Small intestine (tissue), 7 donors: ENCODE measurements at regions not wholly inside any gene's neighbourhood (a gene's known extent, or its start where the extent isn't known, plus 50 kb on each side); places are given as distances from the start of the nearest gene placed in this dataset.

Experiments
- DNase-seq, 2 donors: peaks; one replicate each; pipeline versions ENCODE4 v3.0.0 to v3.0.0-alpha.2; 2013
- FAIRE-seq: peaks from 2 replicates; lab custom pipeline; 2012; peaks lifted over from hg19 to GRCh38; lab: Jason Lieb, UNC
- H3K27ac ChIP-seq, 3 donors: one replicate each; pipeline ENCODE4 v1.5.1; 2013; ENCODE audit warnings: low read length in 2 of 3, mild to moderate bottlenecking in 2 of 3, control low read depth in 1 of 3, inconsistent platforms in 1 of 3, low read depth in 1 of 3, moderate library complexity in 1 of 3
- H3K27me3 ChIP-seq, 3 donors: one replicate each; pipeline ENCODE4 v1.6.1; 2013; ENCODE audit warnings: low read length in 3 of 3, inconsistent platforms in 1 of 3; ENCODE audit not compliant: control insufficient read depth in 3 of 3, insufficient read depth in 3 of 3
- H3K36me3 ChIP-seq, 3 donors: one replicate each; pipeline ENCODE4 v1.6.1; 2013; ENCODE audit warnings: low read length in 3 of 3, inconsistent platforms in 1 of 3, low read depth in 1 of 3, mild to moderate bottlenecking in 1 of 3, moderate library complexity in 1 of 3; ENCODE audit not compliant: control insufficient read depth in 3 of 3, insufficient read depth in 2 of 3
- H3K4me1 ChIP-seq, 3 donors: one replicate each; pipeline ENCODE4 v1.6.1; 2013; ENCODE audit warnings: low read length in 2 of 3, inconsistent platforms in 1 of 3, low read depth in 1 of 3, mild to moderate bottlenecking in 1 of 3, moderate library complexity in 1 of 3; ENCODE audit not compliant: control insufficient read depth in 3 of 3, insufficient read depth in 2 of 3
- H3K4me3 ChIP-seq, 3 donors: one replicate each; pipeline ENCODE4 v1.5.1; 2013; ENCODE audit warnings: low read length in 3 of 3, control low read depth in 1 of 3, inconsistent platforms in 1 of 3, low read depth in 1 of 3, mild to moderate bottlenecking in 1 of 3, moderate library complexity in 1 of 3
- H3K9me3 ChIP-seq, 2 donors: one replicate each; pipeline ENCODE4 v1.6.1; 2013; ENCODE audit warnings: low read depth in 1 of 2, low read length in 1 of 2; ENCODE audit not compliant: control insufficient read depth in 2 of 2, insufficient read depth in 1 of 2
- WGBS, 3 donors: extraction: QIAGEN DNeasy Blood & Tissue Kit; methylation state at CpG; one replicate each; pipeline ENCODE4 v1.1.7; 2013; 5-methylcytosine and 5-hydroxymethylcytosine counted together
- donor health status: healthy with polysubstance abuse.
- donor health status: control.
- donor health status: control.
- donor health status: Bipolar disorder and iron deficiency.
- donor health status: healthy.

- Histone ChIP-seq H3K9me3 (no peaks in the 10 kb centered on the region), H3K27me3 (peaks cover 0 to 4% (median 0%) of the 10 kb centered on the region in 3 donors), H3K4me1 (no peaks in the 10 kb centered on the region), H3K27ac (no peak overlapping the region), H3K4me3 (no peak overlapping the region), H3K36me3 (no peaks in the 10 kb centered on the region)
- no peak for DNase-seq
- no peak for FAIRE-seq
- WGBS, 3 donors = 86 to 91% (median 87%) methylated on average over 6 of the region's 6 CpGs
These were observed 52.5 kb upstream of the APCDD1 start for GRCh38 chr18:10401930-10402329.

- Histone ChIP-seq H3K4me1 (no peaks in the 10 kb centered on the region), H3K27ac (no peak overlapping the region), H3K27me3 (peaks cover 0 to 4% (median 0%) of the 10 kb centered on the region in 3 donors), H3K36me3 (no peaks in the 10 kb centered on the region), H3K4me3 (no peak overlapping the region), H3K9me3 (no peaks in the 10 kb centered on the region)
- WGBS, 3 donors = 71 to 84% (median 76%) methylated on average over 8 of the region's 8 CpGs
- FAIRE-seq (no peak), DNase-seq (no peak)
These were observed 51.4 kb upstream of the APCDD1 start for GRCh38 chr18:10402871-10403559.

- Histone ChIP-seq H3K9me3 (no peaks in the 10 kb centered on the region), H3K36me3 (no peaks in the 10 kb centered on the region), H3K27ac (no peak overlapping the region), H3K4me1 (no peaks in the 10 kb centered on the region), H3K27me3 (peaks cover 0 to 4% (median 0%) of the 10 kb centered on the region in 3 donors), H3K4me3 (no peak overlapping the region)
- DNase-seq (no peak), FAIRE-seq (no peak)
- WGBS, 3 donors = 71 to 73% (median 73%) methylated on average over 11 of the region's 11 CpGs
These were observed 50.7 kb upstream of the APCDD1 start for GRCh38 chr18:10403708-10404107.

- Histone ChIP-seq H3K4me3 (no peak overlapping the region), H3K9me3 (no peaks in the 10 kb centered on the region), H3K27ac (no peak overlapping the region), H3K27me3 (peaks cover 0 to 4% (median 0%) of the 10 kb centered on the region in 3 donors), H3K36me3 (no peaks in the 10 kb centered on the region), H3K4me1 (no peaks in the 10 kb centered on the region)
- WGBS, 3 donors = 70 to 80% (median 78%) methylated on average over 9 of the region's 9 CpGs
- DNase-seq (no peak), FAIRE-seq (no peak)
These were observed 50.3 kb upstream of the APCDD1 start for GRCh38 chr18:10404168-10404567.
